Lung microvascular endothelial cell (primary cell): ENCODE measurements at regions not wholly inside any gene's neighbourhood (a gene's known extent, or its start where the extent isn't known, plus 50 kb on each side); places are given as distances from the start of the nearest gene placed in this dataset.

Experiments
- DNase-seq, 2 donors: peaks; one replicate each; pipeline versions ENCODE4 v3.0.0 to v3.0.0-alpha.2; 2010; ENCODE audit warnings: low read depth in 2 of 2

- DNase-seq, result no peak
Measured at GRCh38 chr17:5819921-5820685, 235.8 kb upstream of the NLRP1 start.

- no peak for DNase-seq
Measured at GRCh38 chr17:5820721-5821456, 236.6 kb upstream of the NLRP1 start.

GRCh38 chr17:5821803-5822202 is 237.5 kb upstream of the NLRP1 start:
- no peak for DNase-seq

DNA sequence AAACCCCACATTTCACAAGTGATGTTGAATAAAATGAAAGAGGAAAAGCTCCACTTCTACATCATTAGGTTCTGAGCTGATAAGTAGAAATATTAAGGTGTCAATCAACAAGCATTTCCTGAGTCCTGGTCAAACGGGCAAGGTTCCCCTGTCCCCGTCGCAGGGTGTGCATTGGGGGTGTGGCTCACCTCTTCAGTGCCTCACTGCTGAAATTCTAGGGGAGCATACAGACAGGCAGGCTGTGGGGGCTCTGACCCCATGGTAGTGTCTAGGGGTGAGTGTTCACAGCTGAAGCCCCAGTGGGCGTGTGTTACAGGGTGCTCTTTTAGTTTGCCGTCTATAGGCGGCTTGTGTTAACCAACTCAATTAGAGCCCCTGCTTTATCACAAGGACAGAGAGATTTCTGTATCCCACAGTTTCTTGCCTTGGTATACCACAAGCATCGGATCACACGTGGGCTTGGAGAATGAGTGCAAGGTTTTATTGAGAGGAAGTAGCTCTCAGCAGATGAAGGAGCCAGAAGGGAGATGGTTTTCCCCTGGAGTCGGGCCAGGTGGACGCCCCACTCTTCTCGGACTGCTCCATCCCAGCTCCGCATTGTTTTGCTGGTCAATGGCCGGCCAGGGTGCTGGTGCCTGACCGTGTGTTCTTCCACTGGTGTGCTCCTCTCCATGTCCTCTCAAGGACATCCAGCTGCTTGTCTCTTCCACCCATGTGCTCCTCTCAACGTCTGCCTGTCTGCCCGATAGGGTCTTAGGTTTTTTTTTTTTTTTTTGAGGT is 238.2 kb upstream of the NLRP1 start:
- DNase-seq, result no peak

GRCh38 chr17:5823219-5823618 is 238.9 kb upstream of the NLRP1 start:
- peak in 1 of 2 donors; percentile 17 for DNase-seq

DNA sequence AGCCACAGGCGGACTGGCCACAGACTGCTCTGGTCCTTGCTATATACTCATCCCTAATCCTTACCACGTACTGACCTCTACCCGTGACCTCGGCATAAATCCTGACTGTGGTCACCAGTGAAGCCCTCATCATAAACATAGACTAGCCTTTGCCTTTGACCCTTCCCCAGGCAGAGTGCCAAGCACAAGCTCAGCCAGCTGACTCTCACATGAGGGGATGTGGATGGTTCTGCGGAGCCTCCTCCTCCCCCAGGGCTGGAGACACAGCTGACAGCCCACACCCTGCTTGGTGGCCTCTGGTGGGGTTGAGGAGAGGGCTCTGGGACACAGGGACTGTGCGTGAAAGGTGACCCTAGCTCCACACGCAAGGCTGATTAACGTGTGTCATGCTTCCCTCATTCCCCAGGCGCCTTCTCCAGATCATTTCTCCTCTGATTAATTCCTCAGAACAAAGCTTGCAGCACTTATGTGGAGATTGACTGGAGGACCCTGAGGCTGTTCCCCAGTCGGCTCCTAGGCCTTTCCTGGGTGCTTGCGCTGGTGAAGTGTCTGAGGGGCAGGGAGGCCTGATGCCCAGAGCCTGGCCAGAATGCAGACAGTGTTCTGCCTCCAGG is 241.5 kb upstream of the NLRP1 start:
- peak; percentile 85 to 87 for DNase-seq

DNA sequence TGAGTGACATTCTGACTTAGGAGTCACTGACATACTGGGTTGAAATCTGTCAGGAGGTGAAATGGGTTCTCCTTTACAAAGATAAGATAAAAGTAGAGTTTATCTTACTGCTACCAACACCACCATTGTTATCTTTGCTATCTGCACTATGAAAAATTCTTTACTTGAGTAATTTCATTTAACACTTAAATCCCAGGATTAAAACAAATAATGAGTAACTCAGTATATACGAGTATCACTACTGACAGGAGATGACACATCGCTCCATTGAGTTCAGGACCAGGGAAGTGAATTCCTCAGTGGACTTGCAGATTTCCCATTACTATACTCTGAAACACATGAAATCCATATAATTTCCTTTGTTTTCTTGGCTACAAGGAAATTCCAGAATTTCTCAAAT is 242.1 kb upstream of the NLRP1 start:
- DNase-seq, result peak; percentile 21 to 89

- no peak for DNase-seq
Measured at GRCh38 chr17:5830921-5831320, 239.3 kb upstream of the WSCD1 start.

DNA sequence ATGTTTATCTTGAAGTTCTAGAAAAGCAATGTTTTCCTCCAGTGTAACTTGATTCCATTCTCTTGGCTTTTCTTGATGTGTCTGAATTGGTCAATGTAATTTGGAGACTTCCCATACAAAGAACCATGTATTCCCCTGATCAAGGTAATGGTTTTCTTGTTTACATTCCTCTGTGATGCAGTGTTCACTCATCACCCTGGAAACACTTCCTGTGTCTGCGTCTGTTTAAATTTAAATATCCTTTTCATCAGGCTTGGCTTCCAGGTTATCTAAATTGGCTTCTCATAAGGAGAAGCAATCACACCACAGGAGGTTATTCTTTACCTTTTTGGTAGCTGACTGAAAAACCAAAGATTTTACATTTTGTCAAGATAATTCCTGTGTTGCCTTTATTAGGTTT is 237.3 kb upstream of the WSCD1 start:
- peak; percentile 77 to 95 for DNase-seq

- DNase-seq, result peak; percentile 75 to 83
Measured at GRCh38 chr17:5837055-5837491, 233.1 kb upstream of the WSCD1 start.

DNA sequence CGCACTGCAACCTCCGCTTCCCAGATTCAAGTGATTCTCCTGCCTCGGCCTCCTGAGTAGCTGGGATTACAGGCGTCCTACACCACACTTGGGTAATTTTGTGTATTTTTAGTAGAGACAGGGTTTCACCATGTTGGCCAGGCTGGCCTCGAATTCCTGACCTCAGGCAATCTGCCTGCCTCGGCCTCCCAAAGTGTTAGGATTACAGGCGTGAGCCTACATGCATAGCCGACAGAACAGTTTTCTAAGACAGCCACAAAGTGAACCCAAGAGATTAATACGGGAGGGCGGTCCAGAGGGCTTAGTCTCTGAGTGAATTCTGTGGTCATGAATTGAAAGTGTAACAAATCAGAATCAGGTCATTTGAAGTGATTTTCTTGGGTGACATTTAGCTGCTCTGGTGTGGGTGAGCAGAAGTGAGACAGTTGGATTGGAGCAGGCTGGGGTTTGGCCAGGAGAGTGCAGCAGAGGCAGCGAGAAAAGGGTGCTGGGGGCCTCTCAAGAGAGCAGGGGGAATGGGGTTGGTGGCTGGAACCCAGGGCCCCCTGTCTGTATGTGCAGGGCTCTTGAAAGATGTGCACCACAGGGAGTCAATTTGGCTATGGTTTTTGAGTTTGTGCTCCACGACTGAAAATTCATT is 231.4 kb upstream of the WSCD1 start:
- no peak for DNase-seq

GRCh38 chr17:5840811-5841446 is 229.2 kb upstream of the WSCD1 start:
- DNase-seq, result no peak

- DNase-seq, result no peak
Measured at GRCh38 chr17:5841862-5842261, 228.3 kb upstream of the WSCD1 start.

- no peak for DNase-seq
Measured at GRCh38 chr17:5843366-5844026, 226.7 kb upstream of the WSCD1 start.

DNA sequence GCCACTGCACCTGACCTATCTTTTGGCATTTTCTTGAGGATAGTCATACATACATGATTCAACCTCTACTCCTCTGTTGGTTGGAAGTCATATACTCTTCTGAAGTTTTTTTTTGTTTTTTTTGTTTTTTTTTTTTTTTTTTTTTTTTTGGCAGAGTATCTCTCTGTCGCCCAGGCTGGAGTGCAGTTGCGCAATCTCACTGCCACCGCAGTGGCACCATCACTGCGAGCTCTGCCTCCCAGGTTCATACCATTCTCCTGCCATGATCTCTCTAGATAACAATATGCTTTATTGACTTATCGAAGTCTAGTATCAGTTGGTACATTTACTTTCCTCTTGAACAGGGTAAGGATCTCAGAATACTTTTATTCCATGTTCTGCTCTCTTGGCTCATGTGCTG is 224.2 kb upstream of the WSCD1 start:
- DNase-seq, result no peak

DNA sequence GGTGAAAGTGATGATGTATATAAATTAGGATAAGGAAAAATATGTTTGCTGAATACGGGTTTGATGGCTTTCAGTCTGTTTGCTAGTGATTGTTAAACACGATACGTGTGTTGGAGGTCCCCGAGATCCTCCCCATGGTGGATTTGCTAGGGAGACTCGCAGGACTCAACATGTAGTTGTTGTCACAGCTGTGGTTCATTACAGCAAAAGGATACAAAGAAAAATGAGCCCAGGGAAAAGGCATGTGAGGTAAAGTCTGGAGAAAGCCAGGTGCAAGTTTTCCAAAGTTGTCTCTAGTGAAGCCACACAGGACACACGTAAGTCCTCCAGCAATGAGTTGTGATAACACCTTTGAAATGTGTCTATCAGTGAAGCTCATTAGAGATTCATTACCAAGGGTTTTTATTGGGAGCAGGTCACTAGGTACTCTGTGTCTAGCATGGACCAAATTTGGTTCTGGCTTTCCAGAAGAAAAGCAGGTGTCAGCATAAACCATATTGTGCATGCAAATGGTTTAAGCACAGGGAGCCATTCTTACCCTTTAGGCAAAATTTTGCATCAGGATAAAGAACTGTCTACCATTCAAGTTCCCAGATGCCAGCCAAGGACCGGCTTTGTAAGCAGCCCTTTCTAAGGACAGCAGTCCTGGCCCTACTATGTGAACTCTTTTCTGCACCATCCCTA is 215.2 kb upstream of the WSCD1 start:
- no peak for DNase-seq

DNA sequence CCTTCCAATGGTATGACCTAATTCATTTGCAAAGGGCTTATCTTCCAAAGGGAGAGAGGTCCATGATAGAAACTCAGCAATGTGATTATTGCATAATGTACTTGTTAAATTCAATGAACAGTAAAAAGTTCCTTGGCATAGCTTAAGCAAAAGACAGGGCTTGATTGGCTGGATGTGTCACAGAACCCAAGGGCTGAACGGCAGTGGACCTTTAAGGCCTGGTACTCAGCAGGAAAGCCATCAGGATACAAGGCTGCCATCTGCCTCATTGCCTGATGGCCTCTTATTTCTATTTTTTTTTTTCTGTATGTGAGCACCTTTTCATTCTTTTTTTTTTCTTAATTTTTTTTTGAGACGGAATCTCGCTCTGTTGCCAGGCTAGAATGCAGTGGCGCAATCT is 208.9 kb upstream of the WSCD1 start:
- DNase-seq, result no peak

DNA sequence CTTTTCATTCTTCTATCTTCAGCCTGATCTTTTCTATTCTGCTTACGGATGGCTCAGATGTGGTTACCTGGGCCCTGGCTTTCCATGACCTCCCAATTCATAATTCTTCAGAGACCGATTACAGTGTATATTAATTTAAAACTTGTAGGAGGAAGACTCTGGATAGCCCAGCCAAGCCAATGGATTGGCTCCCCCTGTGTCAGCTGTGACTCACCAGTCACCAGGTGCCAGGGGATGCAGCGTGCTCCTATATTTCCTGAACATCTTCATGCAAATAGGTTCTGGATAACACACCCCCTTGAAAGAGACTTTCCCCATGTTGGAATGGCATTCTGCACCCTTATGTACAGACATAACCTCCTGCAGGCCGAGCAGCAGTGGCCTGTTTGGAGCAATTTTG is 208.3 kb upstream of the WSCD1 start:
- DNase-seq, result no peak

GRCh38 chr17:5862395-5862794 is 207.8 kb upstream of the WSCD1 start:
- DNase-seq, result no peak
